Activated naive CD4-positive, alpha-beta T cell treated with anti-CD3 and anti-CD28 coated beads, Interleukin-2, amount 50 U/mL, for 16 hours (primary cell): ENCODE measurements at regions not wholly inside any gene's neighbourhood (a gene's known extent, or its start where the extent isn't known, plus 50 kb on each side); places are given as distances from the start of the nearest gene placed in this dataset.

ENCODE experiments used
- DNase-seq: peaks from one replicate; pipeline ENCODE4 v3.0.0-alpha.2; 2020

- DNase-seq = no peak
Measured at GRCh38 chr18:78399992-78400503, 579.6 kb upstream of the SALL3 start.

- DNase-seq = no peak
Measured at GRCh38 chr18:78402440-78402839, 577.2 kb upstream of the SALL3 start.

GRCh38 chr18:78402966-78403365 lies 576.7 kb upstream of the SALL3 start:
- DNase-seq = no peak

GRCh38 chr18:78403371-78403770 lies 576.2 kb upstream of the SALL3 start:
- DNase-seq = no peak

GRCh38 chr18:78405763-78406162 lies 573.9 kb upstream of the SALL3 start:
- no peak for DNase-seq

GRCh38 chr18:78406743-78407465 lies 572.7 kb upstream of the SALL3 start:
- DNase-seq = no peak

- DNase-seq = no peak
Measured at GRCh38 chr18:78407466-78407844, 572.2 kb upstream of the SALL3 start.

GRCh38 chr18:78408623-78409022 lies 571.0 kb upstream of the SALL3 start:
- DNase-seq = no peak

- DNase-seq = no peak
Measured at GRCh38 chr18:78410094-78410786, 569.4 kb upstream of the SALL3 start.

GRCh38 chr18:78411539-78411938 lies 568.1 kb upstream of the SALL3 start:
- no peak for DNase-seq

GRCh38 chr18:78414302-78414701 lies 565.3 kb upstream of the SALL3 start:
- DNase-seq = no peak

GRCh38 chr18:78416853-78417252 lies 562.8 kb upstream of the SALL3 start:
- DNase-seq = no peak

GRCh38 chr18:78418379-78418778 lies 561.2 kb upstream of the SALL3 start:
- no peak for DNase-seq

- no peak for DNase-seq
Measured at GRCh38 chr18:78419171-78419570, 560.4 kb upstream of the SALL3 start.

GRCh38 chr18:78420116-78420515 lies 559.5 kb upstream of the SALL3 start:
- no peak for DNase-seq

GRCh38 chr18:78421392-78421791 lies 558.2 kb upstream of the SALL3 start:
- no peak for DNase-seq

GRCh38 chr18:78422336-78422735 lies 557.3 kb upstream of the SALL3 start:
- DNase-seq = no peak

- no peak for DNase-seq
Measured at GRCh38 chr18:78423811-78424210, 555.8 kb upstream of the SALL3 start.

GRCh38 chr18:78424403-78425018 lies 555.1 kb upstream of the SALL3 start:
- no peak for DNase-seq

- DNase-seq = no peak
Measured at GRCh38 chr18:78425019-78425412, 554.6 kb upstream of the SALL3 start.

GRCh38 chr18:78427081-78427480 lies 552.5 kb upstream of the SALL3 start:
- no peak for DNase-seq

GRCh38 chr18:78429127-78430108 lies 550.2 kb upstream of the SALL3 start:
- DNase-seq = no peak
